Activated naive CD4-positive, alpha-beta T cell (primary cell): ENCODE measurements at regions not wholly inside any gene's neighbourhood (a gene's known extent, or its start where the extent isn't known, plus 50 kb on each side); places are given as distances from the start of the nearest gene placed in this dataset.

Source experiments
- DNase-seq, 4 experiments: peaks; one replicate each; lab custom pipeline; 2025; lab: John Stamatoyannopoulos, UW

GRCh38 chr1:234975941-234976860, 152.4 kb downstream of the TOMM20 start:
- DNase-seq: no peak

- no peak for DNase-seq
These were observed 153.3 kb downstream of the TOMM20 start for GRCh38 chr1:234975122-234975940.

- DNase-seq: no peak
These were observed 155.0 kb downstream of the TOMM20 start for GRCh38 chr1:234973426-234974250.

- DNase-seq: no peak
These were observed 156.0 kb downstream of the TOMM20 start for GRCh38 chr1:234972411-234973191.

GRCh38 chr1:234971586-234972297, 156.9 kb downstream of the TOMM20 start:
- DNase-seq: no peak

GRCh38 chr1:234970731-234971476, 157.7 kb downstream of the TOMM20 start:
- DNase-seq: no peak

- no peak for DNase-seq
These were observed 158.3 kb downstream of the TOMM20 start for GRCh38 chr1:234970401-234970730.

GRCh38 chr1:234969581-234970400, 158.8 kb downstream of the TOMM20 start:
- DNase-seq: no peak

- no peak for DNase-seq
These were observed 159.6 kb downstream of the TOMM20 start for GRCh38 chr1:234969011-234969441.

- DNase-seq: no peak
These were observed 160.2 kb downstream of the TOMM20 start for GRCh38 chr1:234968451-234968850.

- DNase-seq: no peak
These were observed 161.5 kb downstream of the TOMM20 start for GRCh38 chr1:234967121-234967520.

- no peak for DNase-seq
These were observed 163.5 kb downstream of the TOMM20 start for GRCh38 chr1:234965111-234965510.

- DNase-seq: no peak
These were observed 164.5 kb downstream of the TOMM20 start for GRCh38 chr1:234963904-234964702.

GRCh38 chr1:234963180-234963903, 165.3 kb downstream of the TOMM20 start:
- peak; percentile 53 to 58 (median 55) for DNase-seq

GRCh38 chr1:234962340-234962989, 166.2 kb downstream of the TOMM20 start:
- DNase-seq: no peak

- DNase-seq: no peak
These were observed 166.9 kb downstream of the TOMM20 start for GRCh38 chr1:234961456-234962339.
